Loucy (cell line): ENCODE measurements at regions not wholly inside any gene's neighbourhood (a gene's known extent, or its start where the extent isn't known, plus 50 kb on each side); places are given as distances from the start of the nearest gene placed in this dataset.

ENCODE experiments used
- H2AFZ ChIP-seq: fragments of 200-600 bp; sonication (generic); 2 replicates; pipeline ENCODE4 v1.6.0; 2016; ENCODE audit warnings: antibody characterized with exemption, mild to moderate bottlenecking, low read length, moderate library complexity
- H3F3A ChIP-seq: fragments of 200-600 bp; 2 replicates; pipeline ENCODE4 v1.6.0; 2016; ENCODE audit warnings: antibody characterized with exemption, low read depth, mild to moderate bottlenecking
- H3K27me3 ChIP-seq: fragments of 200-600 bp; sonication (generic); 2 replicates; pipeline ENCODE4 v1.6.1; 2014; ENCODE audit warnings: low read length, mild to moderate bottlenecking; ENCODE audit not compliant: insufficient read depth, poor library complexity, severe bottlenecking
- H3K36me3 ChIP-seq: fragments of 200-600 bp; sonication (generic); 2 replicates; pipeline ENCODE4 v1.6.1; 2016; ENCODE audit warnings: low read length; ENCODE audit not compliant: insufficient read depth
- H3K4me1 ChIP-seq: fragments of 200-600 bp; sonication (generic); 2 replicates; pipeline ENCODE4 v1.5.1; 2014; ENCODE audit warnings: low read length, mild to moderate bottlenecking; ENCODE audit not compliant: insufficient read depth, poor library complexity, severe bottlenecking
- H3K4me2 ChIP-seq: fragments of 200-600 bp; sonication (generic); 2 replicates; pipeline ENCODE4 v1.6.0; 2014; ENCODE audit warnings: antibody characterized with exemption, low read length, low read depth, mild to moderate bottlenecking; ENCODE audit not compliant: poor library complexity, severe bottlenecking
- H3K4me3 ChIP-seq: fragments of 200-600 bp; sonication (generic); 2 replicates; pipeline ENCODE4 v1.5.1; 2014; ENCODE audit warnings: low read length, mild to moderate bottlenecking, mixed read lengths; ENCODE audit not compliant: poor library complexity, severe bottlenecking
- H3K79me2 ChIP-seq: fragments of 200-600 bp; sonication (generic); 2 replicates; pipeline ENCODE4 v1.6.1; 2014; ENCODE audit warnings: low read length; ENCODE audit not compliant: insufficient read depth
- H3K9ac ChIP-seq: fragments of 200-600 bp; sonication (generic); 2 replicates; pipeline ENCODE4 v1.6.0; 2014; ENCODE audit warnings: mild to moderate bottlenecking, low read depth, low read length, moderate library complexity; ENCODE audit not compliant: poor library complexity, severe bottlenecking
- H3K9me2 ChIP-seq: fragments of 200-600 bp; sonication (generic); replicated peaks from 2 replicates; pipeline ENCODE4 v1.6.1; 2016; ENCODE audit warnings: low read depth, low read length, mixed read lengths
- H3K9me3 ChIP-seq: fragments of 200-600 bp; sonication (generic); 2 replicates; pipeline ENCODE4 v1.6.1; 2014; ENCODE audit warnings: mild to moderate bottlenecking, antibody characterized with exemption, low read length, low read depth; ENCODE audit not compliant: insufficient read depth
- H4K20me1 ChIP-seq: fragments of 200-600 bp; sonication (generic); 2 replicates; pipeline ENCODE4 v1.6.0; 2014; ENCODE audit warnings: antibody characterized with exemption, low read length, mild to moderate bottlenecking; ENCODE audit not compliant: insufficient read depth, poor library complexity, severe bottlenecking
- CTCF ChIP-seq: fragments of 200-600 bp; sonication (generic); conservative IDR thresholded peaks from 2 replicates; pipeline ENCODE4 v1.5.1; 2014; ENCODE audit warnings: mild to moderate bottlenecking, antibody characterized with exemption, low read length
- EZH2phosphoT487 ChIP-seq: fragments of 200-600 bp; IDR thresholded peaks from 2 replicates; pipeline ENCODE4 v1.6.1; 2018; ENCODE audit warnings: antibody characterized with exemption, mild to moderate bottlenecking, moderate library complexity, borderline replicate concordance

GRCh38 chr10:106498675-106499074, 665.8 kb downstream of the SORCS1 start:
- H3K4me3 ChIP-seq, result no peak overlapping the region
- no peaks in the 10 kb centered on the region for H3F3A ChIP-seq
- H3K4me2 ChIP-seq, result no peak overlapping the region
- no peaks in the 10 kb centered on the region for H4K20me1 ChIP-seq
- H3K9me3 ChIP-seq, result no peaks in the 10 kb centered on the region; the same call in 1 of the 2 replicates
- no peak overlapping the region for H2AFZ ChIP-seq
- H3K9ac ChIP-seq, result no peak overlapping the region
- H3K27me3 ChIP-seq, result no peaks in the 10 kb centered on the region
- no peaks in the 10 kb centered on the region for H3K79me2 ChIP-seq
- H3K36me3 ChIP-seq, result no peaks in the 10 kb centered on the region
- no peaks in the 10 kb centered on the region for H3K4me1 ChIP-seq
- TF ChIP-seq CTCF (no peak), EZH2phosphoT487 (no peak)
- 0 out of 2 replicates have a peak, but pooled peaks cover 5% of the 10 kb centered on the region for H3K9me2 ChIP-seq

GRCh38 chr10:106495931-106496330, 668.6 kb downstream of the SORCS1 start:
- H3K4me1 ChIP-seq, result no peaks in the 10 kb centered on the region
- no peak overlapping the region for H3K4me3 ChIP-seq
- H2AFZ ChIP-seq, result no peak overlapping the region
- no peaks in the 10 kb centered on the region for H3K27me3 ChIP-seq
- H3K79me2 ChIP-seq, result no peaks in the 10 kb centered on the region
- no peaks in the 10 kb centered on the region for H3K36me3 ChIP-seq
- TF ChIP-seq EZH2phosphoT487 (no peak), CTCF (no peak)
- no peak overlapping the region for H3K4me2 ChIP-seq
- H3K9me3 ChIP-seq, result no peaks in the 10 kb centered on the region; the same call in 1 of the 2 replicates
- H3K9me2 ChIP-seq, result 0 out of 2 replicates have a peak, but pooled peaks cover 5% of the 10 kb centered on the region
- H3K9ac ChIP-seq, result no peak overlapping the region
- H3F3A ChIP-seq, result no peaks in the 10 kb centered on the region
- H4K20me1 ChIP-seq, result no peaks in the 10 kb centered on the region

GRCh38 chr10:106493751-106494150, 670.8 kb downstream of the SORCS1 start:
- Histone ChIP-seq H3K4me3 (no peak overlapping the region), H3K9me3 (no peaks in the 10 kb centered on the region; the same call in 1 of the 2 replicates), H3K27me3 (no peaks in the 10 kb centered on the region), H3K4me2 (no peak overlapping the region), H3K36me3 (no peaks in the 10 kb centered on the region), H3F3A (no peaks in the 10 kb centered on the region), H2AFZ (no peak overlapping the region), H3K9ac (no peak overlapping the region), H3K9me2 (no peaks in the 10 kb centered on the region), H4K20me1 (no peaks in the 10 kb centered on the region), H3K79me2 (no peaks in the 10 kb centered on the region), H3K4me1 (no peaks in the 10 kb centered on the region)
- TF ChIP-seq CTCF (no peak), EZH2phosphoT487 (no peak)
